Sigmoid colon (tissue), 6 donors: ENCODE measurements at regions not wholly inside any gene's neighbourhood (a gene's known extent, or its start where the extent isn't known, plus 50 kb on each side); places are given as distances from the start of the nearest gene placed in this dataset.

ENCODE experiments used
- DNase-seq: peaks from one replicate; pipeline ENCODE4 v3.0.0-alpha.2; 2019
- H3K27ac ChIP-seq, 4 donors: fragments of 200-600 bp; sonication (generic); one replicate each; pipeline ENCODE4 v1.5.1; 2016 to 2019; ENCODE audit warnings: mild to moderate bottlenecking in 1 of 4
- H3K27me3 ChIP-seq, 3 donors: fragments of 200-600 bp; sonication (generic); one replicate each; pipeline ENCODE4 v1.5.1; 2019; ENCODE audit warnings: mild to moderate bottlenecking in 1 of 3
- H3K36me3 ChIP-seq, 4 donors: fragments of 200-600 bp; sonication (generic); one replicate each; pipeline ENCODE4 v1.5.1; 2016 to 2019
- H3K4me1 ChIP-seq, 4 donors: fragments of 200-600 bp; sonication (generic); one replicate each; pipeline ENCODE4 v1.5.1; 2017 to 2019
- H3K4me3 ChIP-seq, 4 donors: fragments of 200-600 bp; sonication (generic); one replicate each; pipeline ENCODE4 v1.5.1; 2017 to 2019; ENCODE audit warnings: mild to moderate bottlenecking in 2 of 4, moderate library complexity in 1 of 4
- H3K9me3 ChIP-seq, 4 donors: fragments of 200-600 bp in 3 of 4; sonication (generic) in 3 of 4; one replicate each; pipeline versions ENCODE4 v1.5.1 to v1.6.1; 2013 to 2019
- EP300 ChIP-seq, 4 donors: sonication (generic); formaldehyde crosslinking; IDR thresholded peaks; one replicate each; pipeline ENCODE4 v1.6.1; 2017; ENCODE audit warnings: antibody characterized with exemption in 4 of 4
- POLR2A ChIP-seq, 2 donors: fragments of 450-650 bp; IDR thresholded peaks; one replicate each; pipeline ENCODE4 v1.6.1; 2016; ENCODE audit warnings: antibody characterized with exemption in 2 of 2, mild to moderate bottlenecking in 2 of 2, moderate library complexity in 2 of 2
- POLR2AphosphoS5 ChIP-seq, 4 donors: sonication (generic); formaldehyde crosslinking; IDR thresholded peaks; one replicate each; pipeline ENCODE4 v1.6.1; 2017; ENCODE audit warnings: antibody characterized with exemption in 4 of 4
- WGBS, 2 donors: extraction: QIAGEN DNeasy Blood & Tissue Kit; methylation state at CpG; one replicate each; pipeline ENCODE4 v1.1.7; 2013; 5-methylcytosine and 5-hydroxymethylcytosine counted together
- intact Hi-C: fragments of 100-400 bp; cut with DNase I; formaldehyde crosslinking; loops from one replicate; pipeline ENCODE4 v1.15.1; 2023
- TF ChIP-seq, protein P1 (sequence below), 4 experiments: fragments of 450-650 bp in 3 of 4; fragments of 200-600 bp in 1 of 4; IDR thresholded peaks; one replicate each; pipeline ENCODE4 v1.5.1; 2016 to 2019; ENCODE audit warnings: antibody characterized with exemption in 4 of 4, mild to moderate bottlenecking in 3 of 4, moderate library complexity in 2 of 4
- donor health status: healthy with polysubstance abuse.
- donor health status: healthy.

DNA sequence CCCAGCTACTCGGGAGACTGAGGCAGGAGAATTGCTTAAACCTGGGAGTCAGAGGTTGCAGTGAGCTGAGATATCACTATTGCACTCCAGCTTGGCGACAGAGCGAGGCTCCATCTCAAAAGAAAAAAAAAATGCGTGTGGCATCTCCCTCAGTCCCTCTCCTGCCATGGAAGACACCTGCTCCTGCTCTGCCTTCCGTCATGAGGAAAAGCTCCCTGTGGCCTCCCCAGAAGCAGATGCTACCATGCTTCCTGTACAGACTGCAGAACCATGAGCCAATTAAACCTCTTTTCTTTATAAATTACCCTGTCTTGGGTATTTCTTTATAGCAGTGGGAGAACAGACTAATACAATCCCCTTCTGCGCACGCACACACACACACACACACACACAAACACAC is 249.4 kb downstream of the MN1 start:
- Histone ChIP-seq H3K4me3 (no peak overlapping the region), H3K9me3 (peaks cover 0 to 3% (median 0%) of the 10 kb centered on the region in 4 donors), H3K27me3 (no peaks in the 10 kb centered on the region), H3K4me1 (peaks cover 0 to 5% (median 0%) of the 10 kb centered on the region in 4 donors), H3K27ac (no peak overlapping the region), H3K36me3 (no peaks in the 10 kb centered on the region)
- intact Hi-C loops = no loop called here
- TF ChIP-seq POLR2A (IDR thresholded peaks at IDR 0.05) = no peak
- no peak for TF ChIP-seq EP300 (IDR thresholded peaks at IDR 0.05)
- no peak for TF ChIP-seq POLR2AphosphoS5 (IDR thresholded peaks at IDR 0.05)
- TF ChIP-seq, protein P1, sequence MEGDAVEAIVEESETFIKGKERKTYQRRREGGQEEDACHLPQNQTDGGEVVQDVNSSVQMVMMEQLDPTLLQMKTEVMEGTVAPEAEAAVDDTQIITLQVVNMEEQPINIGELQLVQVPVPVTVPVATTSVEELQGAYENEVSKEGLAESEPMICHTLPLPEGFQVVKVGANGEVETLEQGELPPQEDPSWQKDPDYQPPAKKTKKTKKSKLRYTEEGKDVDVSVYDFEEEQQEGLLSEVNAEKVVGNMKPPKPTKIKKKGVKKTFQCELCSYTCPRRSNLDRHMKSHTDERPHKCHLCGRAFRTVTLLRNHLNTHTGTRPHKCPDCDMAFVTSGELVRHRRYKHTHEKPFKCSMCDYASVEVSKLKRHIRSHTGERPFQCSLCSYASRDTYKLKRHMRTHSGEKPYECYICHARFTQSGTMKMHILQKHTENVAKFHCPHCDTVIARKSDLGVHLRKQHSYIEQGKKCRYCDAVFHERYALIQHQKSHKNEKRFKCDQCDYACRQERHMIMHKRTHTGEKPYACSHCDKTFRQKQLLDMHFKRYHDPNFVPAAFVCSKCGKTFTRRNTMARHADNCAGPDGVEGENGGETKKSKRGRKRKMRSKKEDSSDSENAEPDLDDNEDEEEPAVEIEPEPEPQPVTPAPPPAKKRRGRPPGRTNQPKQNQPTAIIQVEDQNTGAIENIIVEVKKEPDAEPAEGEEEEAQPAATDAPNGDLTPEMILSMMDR (IDR thresholded peaks at IDR 0.05) = no peak
- WGBS, 2 donors = 89 to 90% methylated on average over 7 of the region's 7 CpGs
- no peak for DNase-seq

DNA sequence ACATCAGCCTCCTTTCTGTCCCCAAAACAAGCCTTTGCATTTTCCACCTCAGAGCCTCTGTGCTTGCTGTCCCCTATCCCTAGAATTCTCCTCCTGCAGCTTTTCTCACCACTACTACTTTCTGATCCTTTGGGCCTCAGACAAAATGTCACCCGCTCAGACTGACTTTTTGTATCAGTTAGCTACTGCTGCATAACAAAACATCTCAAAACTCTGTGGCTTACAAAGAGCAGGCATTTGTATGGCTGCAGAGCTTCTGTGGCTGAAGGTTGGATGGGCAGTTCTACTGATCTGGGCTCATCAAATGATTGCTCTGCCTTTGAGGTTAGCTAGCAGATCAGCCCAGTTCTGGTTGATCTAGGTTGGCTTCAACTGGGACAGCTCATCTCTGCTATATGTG is 248.7 kb downstream of the MN1 start:
- intact Hi-C loops = no loop called here
- H3K9me3 ChIP-seq = peaks cover 0 to 3% (median 0%) of the 10 kb centered on the region in 4 donors
- no peak for TF ChIP-seq POLR2A (IDR thresholded peaks at IDR 0.05)
- TF ChIP-seq EP300 (IDR thresholded peaks at IDR 0.05) = no peak
- TF ChIP-seq, protein P1 (IDR thresholded peaks at IDR 0.05) = no peak
- TF ChIP-seq POLR2AphosphoS5 (IDR thresholded peaks at IDR 0.05) = no peak
- H3K4me1 ChIP-seq = peaks cover 0 to 5% (median 0%) of the 10 kb centered on the region in 4 donors
- WGBS, 2 donors = 95 to 96% methylated on average over 1 of the region's 1 CpG
- DNase-seq = no peak
- H3K4me3 ChIP-seq = no peak overlapping the region
- no peaks in the 10 kb centered on the region for H3K27me3 ChIP-seq
- H3K27ac ChIP-seq = no peak overlapping the region
- no peaks in the 10 kb centered on the region for H3K36me3 ChIP-seq

DNA sequence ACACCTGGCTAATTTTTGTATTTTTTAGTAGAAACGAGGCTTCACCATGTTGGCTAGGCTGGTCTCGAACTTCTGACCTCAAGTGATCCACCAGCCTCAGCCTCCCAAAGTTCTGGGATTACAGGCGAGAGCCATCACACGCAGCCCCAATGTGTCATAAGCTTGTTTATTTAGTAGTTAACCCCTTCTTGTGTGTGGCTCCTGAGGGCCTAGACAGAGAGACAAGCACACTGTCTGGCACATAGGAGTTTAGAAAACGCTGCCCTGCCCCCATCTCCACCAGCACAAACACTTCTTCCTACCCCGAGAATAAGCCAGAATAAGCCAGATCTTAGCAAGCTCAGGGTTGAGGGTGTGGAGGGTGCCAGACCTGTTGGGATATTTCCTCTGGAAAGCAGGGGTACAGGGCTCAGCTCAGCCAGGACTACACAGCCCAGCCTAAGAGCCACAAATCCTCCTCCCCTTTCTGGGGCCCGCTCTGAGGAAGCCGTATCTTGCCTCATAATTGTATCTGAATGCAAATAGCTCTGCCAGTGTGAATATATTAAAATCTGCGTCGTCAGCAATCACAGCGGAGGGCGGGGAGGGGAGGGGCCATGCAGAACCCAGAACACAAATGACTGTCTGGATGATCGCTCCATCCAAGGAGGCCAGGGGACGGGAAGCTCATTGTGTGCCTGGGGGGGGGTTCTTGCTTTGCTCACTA is 247.3 kb downstream of the MN1 start:
- TF ChIP-seq EP300 (IDR thresholded peaks at IDR 0.05) (no peak), POLR2AphosphoS5 (IDR thresholded peaks at IDR 0.05) (no peak), POLR2A (IDR thresholded peaks at IDR 0.05) (no peak)
- TF ChIP-seq, protein P1 (IDR thresholded peaks at IDR 0.05) = no peak
- Histone ChIP-seq H3K4me3 (no peak overlapping the region), H3K27me3 (no peaks in the 10 kb centered on the region), H3K9me3 (peaks cover 0 to 3% (median 0%) of the 10 kb centered on the region in 4 donors), H3K36me3 (no peaks in the 10 kb centered on the region), H3K4me1 (peaks cover 0 to 5% (median 0%) of the 10 kb centered on the region in 4 donors), H3K27ac (no peak overlapping the region)
- WGBS, 2 donors = 13 to 53% methylated on average over 14 of the region's 14 CpGs
- intact Hi-C loops = no loop called here
- no peak for DNase-seq

DNA sequence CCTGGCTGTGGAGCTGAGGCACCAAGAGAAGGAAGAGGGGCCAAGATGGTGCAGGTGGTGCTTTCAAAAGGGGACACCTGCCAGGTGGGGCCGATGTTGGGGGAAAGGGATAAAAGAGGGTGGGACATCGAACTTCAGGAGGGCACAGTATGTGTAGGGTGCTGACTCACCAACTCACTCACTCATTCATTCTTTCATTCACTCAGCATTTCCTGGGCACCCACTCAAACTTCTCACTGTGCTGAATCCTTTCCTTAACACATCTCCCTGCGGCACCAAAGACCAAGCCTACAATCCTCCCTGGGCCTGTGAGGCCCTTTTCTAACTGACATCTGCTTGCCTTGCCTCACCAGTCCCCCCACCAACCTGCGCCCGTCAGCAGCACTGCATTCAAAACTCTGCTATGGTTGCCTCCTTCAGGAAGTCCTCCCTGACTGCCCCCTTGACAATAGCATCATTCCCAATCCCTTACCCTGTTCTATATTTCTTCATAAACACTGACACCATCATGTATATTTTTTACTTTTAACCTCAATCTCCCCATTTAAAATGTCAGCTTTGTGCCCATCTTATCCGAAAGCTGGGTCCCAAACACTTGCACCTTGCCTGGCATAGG is 246.6 kb downstream of the MN1 start:
- peaks cover 0 to 5% (median 0%) of the 10 kb centered on the region in 4 donors for H3K4me1 ChIP-seq
- peaks cover 0 to 3% (median 0%) of the 10 kb centered on the region in 4 donors for H3K9me3 ChIP-seq
- TF ChIP-seq POLR2AphosphoS5 (IDR thresholded peaks at IDR 0.05) (no peak), POLR2A (IDR thresholded peaks at IDR 0.05) (no peak), EP300 (IDR thresholded peaks at IDR 0.05) (no peak)
- TF ChIP-seq, protein P1 (IDR thresholded peaks at IDR 0.05) = no peak
- H3K27me3 ChIP-seq = no peaks in the 10 kb centered on the region
- 59 to 77% methylated on average over 6 of the region's 6 CpGs for WGBS, 2 donors
- intact Hi-C loops = no loop called here
- no peak overlapping the region for H3K27ac ChIP-seq
- no peak for DNase-seq
- H3K4me3 ChIP-seq = no peak overlapping the region
- no peaks in the 10 kb centered on the region for H3K36me3 ChIP-seq
